Nephron (organoid): ENCODE measurements at regions not wholly inside any gene's neighbourhood (a gene's known extent, or its start where the extent isn't known, plus 50 kb on each side); places are given as distances from the start of the nearest gene placed in this dataset.

Experiments used
- H3K27ac Mint-ChIP-seq, 3 experiments: 2 replicates each; pipeline ENCODE4 v1.8.0; 2020; ENCODE audit warnings: mixed read lengths in 3 of 3, mild to moderate bottlenecking in 2 of 3, moderate library complexity in 1 of 3
- H3K27me3 Mint-ChIP-seq: 2 replicates; pipeline ENCODE4 v1.8.0; 2021; ENCODE audit warnings: low read depth, mild to moderate bottlenecking, moderate library complexity, mixed read lengths
- H3K36me3 Mint-ChIP-seq: 2 replicates; pipeline ENCODE4 v1.8.0; 2020; ENCODE audit warnings: low read depth, mixed read lengths
- H3K4me1 Mint-ChIP-seq: 2 replicates; pipeline ENCODE4 v1.8.0; 2020; ENCODE audit warnings: mixed read lengths
- H3K4me3 Mint-ChIP-seq, 3 experiments: 2 replicates each; pipeline ENCODE4 v1.8.0; 2020; ENCODE audit warnings: mild to moderate bottlenecking in 3 of 3, mixed read lengths in 3 of 3, moderate library complexity in 2 of 3
- H3K9me3 Mint-ChIP-seq: 2 replicates; pipeline ENCODE4 v1.8.0; 2020; ENCODE audit warnings: mixed read lengths
- TF ChIP-seq, protein P1 (sequence below), 3 experiments: fragments of 200-600 bp; sonication (generic); IDR thresholded peaks; one replicate each; pipeline ENCODE4 v1.5.0; 2021; ENCODE audit warnings: antibody characterized with exemption in 3 of 3; ENCODE audit not compliant: unreplicated experiment in 3 of 3

DNA sequence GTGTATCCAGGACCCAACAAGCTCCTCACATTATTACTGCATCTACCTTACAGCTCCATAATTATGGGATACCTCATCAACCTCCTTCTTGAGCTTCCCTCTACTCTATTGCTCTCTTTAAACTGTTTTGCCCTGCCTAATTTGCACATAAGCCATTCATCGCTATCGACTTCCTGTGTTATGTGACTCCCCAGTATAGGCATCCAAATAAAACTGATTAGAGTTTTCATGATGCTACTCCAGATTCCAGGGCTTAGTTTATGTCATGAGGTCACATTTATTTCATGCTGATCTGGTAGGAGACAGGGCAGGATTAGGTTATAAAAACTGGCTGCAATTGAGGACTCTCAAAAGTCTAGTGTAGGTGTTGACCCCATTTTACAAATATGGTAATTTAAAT, 569.9 kb upstream of the MGAT4C start:
- Mint-ChIP-seq H3K4me3 (no peak overlapping the region), H3K27me3 (no peaks in the 10 kb centered on the region), H3K9me3 (no peaks in the 10 kb centered on the region), H3K4me1 (no peaks in the 10 kb centered on the region), H3K36me3 (no peaks in the 10 kb centered on the region), H3K27ac (no peak overlapping the region)
- TF ChIP-seq, protein P1, sequence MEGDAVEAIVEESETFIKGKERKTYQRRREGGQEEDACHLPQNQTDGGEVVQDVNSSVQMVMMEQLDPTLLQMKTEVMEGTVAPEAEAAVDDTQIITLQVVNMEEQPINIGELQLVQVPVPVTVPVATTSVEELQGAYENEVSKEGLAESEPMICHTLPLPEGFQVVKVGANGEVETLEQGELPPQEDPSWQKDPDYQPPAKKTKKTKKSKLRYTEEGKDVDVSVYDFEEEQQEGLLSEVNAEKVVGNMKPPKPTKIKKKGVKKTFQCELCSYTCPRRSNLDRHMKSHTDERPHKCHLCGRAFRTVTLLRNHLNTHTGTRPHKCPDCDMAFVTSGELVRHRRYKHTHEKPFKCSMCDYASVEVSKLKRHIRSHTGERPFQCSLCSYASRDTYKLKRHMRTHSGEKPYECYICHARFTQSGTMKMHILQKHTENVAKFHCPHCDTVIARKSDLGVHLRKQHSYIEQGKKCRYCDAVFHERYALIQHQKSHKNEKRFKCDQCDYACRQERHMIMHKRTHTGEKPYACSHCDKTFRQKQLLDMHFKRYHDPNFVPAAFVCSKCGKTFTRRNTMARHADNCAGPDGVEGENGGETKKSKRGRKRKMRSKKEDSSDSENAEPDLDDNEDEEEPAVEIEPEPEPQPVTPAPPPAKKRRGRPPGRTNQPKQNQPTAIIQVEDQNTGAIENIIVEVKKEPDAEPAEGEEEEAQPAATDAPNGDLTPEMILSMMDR (IDR thresholded peaks at IDR 0.05; ENCODE audit: unreplicated experiment in 3 of 3): no peak

- Mint-ChIP-seq H3K4me1 (peaks cover 6% of the 10 kb centered on the region), H3K4me3 (no peak overlapping the region), H3K27ac (no peak overlapping the region), H3K36me3 (no peaks in the 10 kb centered on the region), H3K9me3 (peaks cover 4% of the 10 kb centered on the region), H3K27me3 (no peaks in the 10 kb centered on the region)
- TF ChIP-seq, protein P1 (IDR thresholded peaks at IDR 0.05; ENCODE audit: unreplicated experiment in 3 of 3): no peak
Observed at GRCh38 chr12:86801439-86801838, 545.2 kb upstream of the MGAT4C start.

- Mint-ChIP-seq H3K9me3 (peaks cover 2% of the 10 kb centered on the region), H3K4me1 (peaks cover 6% of the 10 kb centered on the region), H3K36me3 (no peaks in the 10 kb centered on the region), H3K27me3 (no peaks in the 10 kb centered on the region), H3K27ac (peak overlapping the region in 2 of 3 experiments; percentile 8 to 17), H3K4me3 (no peak overlapping the region)
- TF ChIP-seq, protein P1 (IDR thresholded peaks at IDR 0.05; ENCODE audit: unreplicated experiment in 3 of 3): no peak
Observed at GRCh38 chr12:86799616-86800015, 543.4 kb upstream of the MGAT4C start.

DNA sequence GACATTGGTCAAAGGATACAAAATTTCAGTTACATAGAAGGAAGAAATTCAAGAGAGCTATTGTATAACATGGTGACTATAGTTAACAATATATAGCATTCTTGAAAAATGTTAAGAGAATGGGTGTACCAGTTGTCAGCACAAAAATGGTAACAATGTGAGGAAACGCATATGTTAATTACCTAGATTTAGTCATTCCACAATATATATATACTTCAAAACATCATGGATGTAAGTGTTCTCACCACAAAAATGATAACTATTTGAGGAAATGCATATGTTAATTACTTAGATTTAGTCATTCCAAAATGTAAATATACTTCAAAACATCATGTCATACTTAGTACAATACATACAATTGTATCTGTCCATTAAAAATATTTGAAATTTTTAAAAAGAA, 540.4 kb upstream of the MGAT4C start:
- Mint-ChIP-seq H3K27me3 (no peaks in the 10 kb centered on the region), H3K9me3 (no peaks in the 10 kb centered on the region), H3K36me3 (no peaks in the 10 kb centered on the region), H3K27ac (no peak overlapping the region), H3K4me1 (peaks cover 6% of the 10 kb centered on the region), H3K4me3 (no peak overlapping the region)
- TF ChIP-seq, protein P1 (IDR thresholded peaks at IDR 0.05; ENCODE audit: unreplicated experiment in 3 of 3): no peak

- H3K27me3 Mint-ChIP-seq: no peaks in the 10 kb centered on the region
- H3K9me3 Mint-ChIP-seq: no peaks in the 10 kb centered on the region
- no peak overlapping the region for H3K27ac Mint-ChIP-seq
- H3K4me1 Mint-ChIP-seq: peaks cover 3% of the 10 kb centered on the region
- TF ChIP-seq, protein P1 (IDR thresholded peaks at IDR 0.05; ENCODE audit: unreplicated experiment in 3 of 3): no peak
- H3K36me3 Mint-ChIP-seq: no peaks in the 10 kb centered on the region
- H3K4me3 Mint-ChIP-seq: no peak overlapping the region
Observed at GRCh38 chr12:86788661-86789060, 532.5 kb upstream of the MGAT4C start.

DNA sequence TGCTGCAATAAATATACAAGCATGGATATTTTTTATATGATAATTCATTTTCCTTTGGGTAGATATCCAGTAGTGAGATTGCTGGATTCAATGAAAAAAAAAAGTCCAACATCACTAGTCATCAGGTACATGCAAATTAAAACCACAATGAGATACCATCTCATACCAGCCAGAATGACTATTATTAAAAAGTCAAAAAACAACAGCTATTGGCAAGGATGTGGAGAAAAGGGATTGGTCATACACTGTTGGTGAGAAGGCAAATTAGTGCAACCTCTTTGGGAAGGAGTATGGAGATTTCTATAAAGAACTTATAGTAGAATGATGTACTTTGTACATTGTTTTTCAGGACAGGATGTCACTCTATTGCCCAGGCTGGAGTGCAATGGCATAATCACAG, 531.2 kb upstream of the MGAT4C start:
- H3K36me3 Mint-ChIP-seq: no peaks in the 10 kb centered on the region
- H3K27me3 Mint-ChIP-seq: no peaks in the 10 kb centered on the region
- no peak overlapping the region for H3K27ac Mint-ChIP-seq
- H3K4me1 Mint-ChIP-seq: peaks cover 3% of the 10 kb centered on the region
- H3K9me3 Mint-ChIP-seq: no peaks in the 10 kb centered on the region
- TF ChIP-seq, protein P1 (IDR thresholded peaks at IDR 0.05; ENCODE audit: unreplicated experiment in 3 of 3): no peak
- H3K4me3 Mint-ChIP-seq: no peak overlapping the region
